Right renal cortex interstitium (tissue), 3 donors: ENCODE measurements at regions not wholly inside any gene's neighbourhood (a gene's known extent, or its start where the extent isn't known, plus 50 kb on each side); places are given as distances from the start of the nearest gene placed in this dataset.
"Not testable (repeated sequence)": the region's sequence is repeated elsewhere in the genome, so short reads cannot be mapped to it uniquely, and the experiment has no call there.

ENCODE experiments used
- DNase-seq, 3 donors: peaks; one replicate each; pipeline ENCODE4 v3.0.0-alpha.2; 2013; ENCODE audit warnings: low read depth in 3 of 3, low spot score in 2 of 3

GRCh38 chr9:119951591-119951990 lies 582.4 kb upstream of the BRINP1 start:
- DNase-seq: no peak

- no peak for DNase-seq
Observed at GRCh38 chr9:119951090-119951489, 581.9 kb upstream of the BRINP1 start.

GRCh38 chr9:119945686-119946085 lies 576.5 kb upstream of the BRINP1 start:
- no peak for DNase-seq

DNA sequence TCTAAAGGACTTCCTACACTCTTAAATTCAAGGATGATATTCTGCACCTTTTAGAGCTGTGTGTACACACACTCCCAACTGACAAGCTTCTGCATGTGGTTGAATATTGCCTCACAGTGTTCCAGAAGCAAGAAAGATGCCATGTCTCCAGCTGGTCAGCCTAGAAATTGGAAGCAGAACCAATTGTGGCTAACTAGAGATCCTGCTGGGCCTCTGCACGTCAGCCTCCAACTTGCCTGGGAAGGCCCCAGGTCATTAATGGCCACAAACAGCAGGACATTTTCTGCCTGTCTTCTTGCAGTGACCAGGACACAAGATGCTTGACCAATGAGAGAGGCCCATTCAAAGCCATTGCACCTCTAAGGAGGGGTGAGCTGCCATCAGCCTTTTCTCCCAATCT lies 571.9 kb upstream of the BRINP1 start:
- DNase-seq: no peak

- DNase-seq: no peak
Observed at GRCh38 chr9:119938871-119939270, 569.6 kb upstream of the BRINP1 start.

DNA sequence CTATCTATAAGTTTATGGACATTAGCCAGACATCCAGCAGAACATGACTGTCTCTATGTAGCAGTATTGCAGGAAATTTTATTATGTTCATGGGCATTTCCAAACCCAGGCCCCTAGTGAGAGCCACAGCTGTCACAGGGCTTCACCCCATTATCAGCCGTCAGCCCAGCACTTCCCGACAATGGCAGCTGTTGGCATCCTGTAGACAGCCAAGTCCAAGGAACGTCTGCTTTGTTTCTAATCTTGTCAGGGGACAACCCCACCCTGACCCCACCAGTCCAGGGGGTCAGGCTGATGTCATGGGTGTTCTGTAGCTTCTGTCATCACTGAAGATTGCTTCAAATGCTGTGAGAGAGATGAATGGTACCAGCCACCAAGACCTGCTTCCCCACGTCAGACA lies 565.3 kb upstream of the BRINP1 start:
- no peak for DNase-seq

DNA sequence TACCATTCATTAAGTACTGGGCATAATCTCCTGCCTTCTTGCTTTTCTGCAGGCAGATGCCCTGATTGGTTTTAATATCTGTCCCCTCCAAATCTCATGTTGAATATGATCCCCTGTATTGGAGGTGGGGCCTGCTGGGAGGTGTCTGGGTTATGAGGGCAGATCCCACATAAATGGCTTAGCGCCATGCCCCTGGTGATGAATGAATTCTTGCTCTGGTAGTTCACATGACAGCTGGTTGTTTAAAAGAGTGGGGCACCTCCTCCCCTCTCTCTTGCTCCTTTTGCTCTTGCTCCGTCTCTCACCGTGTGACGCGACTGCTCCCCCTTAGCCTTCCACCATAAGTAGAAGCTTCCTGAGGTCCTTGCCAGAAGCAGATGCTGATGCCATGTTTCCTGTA lies 564.0 kb upstream of the BRINP1 start:
- DNase-seq: no peak

DNA sequence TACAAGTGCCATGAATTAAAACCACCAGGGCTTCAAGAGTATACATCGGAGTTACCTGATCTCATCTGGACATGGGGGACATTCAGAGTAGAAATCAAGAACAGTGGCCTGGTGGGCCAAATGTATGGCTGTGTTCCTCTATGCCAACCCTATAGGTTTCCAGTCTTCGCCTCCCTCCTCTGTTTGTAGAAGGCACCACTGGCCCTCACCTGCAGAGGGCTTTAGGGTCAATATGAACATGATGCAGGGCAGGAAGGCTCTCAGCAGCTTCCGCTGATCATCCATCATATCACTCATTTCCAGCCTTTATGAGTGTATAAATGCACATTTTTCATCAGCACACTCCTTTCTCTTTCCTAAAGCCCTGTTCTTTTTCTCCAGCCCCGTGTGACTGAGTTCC lies 555.5 kb upstream of the BRINP1 start:
- DNase-seq: no peak

- no peak for DNase-seq
Observed at GRCh38 chr9:119917175-119917574, 547.9 kb upstream of the BRINP1 start.

- DNase-seq: no peak
Observed at GRCh38 chr9:119907056-119907455, 537.8 kb upstream of the BRINP1 start.

DNA sequence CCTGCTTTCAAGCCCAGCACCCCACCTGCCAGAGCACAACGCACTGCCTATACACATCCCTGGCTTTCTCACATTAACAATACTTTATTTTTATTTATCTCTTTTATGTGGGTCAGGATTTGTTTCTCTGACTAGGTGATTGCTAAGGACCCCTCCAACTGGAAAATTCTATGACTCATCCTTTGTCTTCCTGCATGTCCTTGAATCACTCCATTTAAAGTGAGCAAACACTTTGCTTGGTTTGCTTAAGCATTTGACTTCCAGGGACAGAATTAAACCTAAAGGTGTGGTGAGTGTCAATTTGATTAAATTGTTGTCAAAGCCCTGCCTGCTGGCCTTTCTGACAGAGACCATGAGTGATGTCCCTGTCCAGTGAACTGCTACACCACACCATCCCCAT lies 536.5 kb upstream of the BRINP1 start:
- no peak for DNase-seq

DNA sequence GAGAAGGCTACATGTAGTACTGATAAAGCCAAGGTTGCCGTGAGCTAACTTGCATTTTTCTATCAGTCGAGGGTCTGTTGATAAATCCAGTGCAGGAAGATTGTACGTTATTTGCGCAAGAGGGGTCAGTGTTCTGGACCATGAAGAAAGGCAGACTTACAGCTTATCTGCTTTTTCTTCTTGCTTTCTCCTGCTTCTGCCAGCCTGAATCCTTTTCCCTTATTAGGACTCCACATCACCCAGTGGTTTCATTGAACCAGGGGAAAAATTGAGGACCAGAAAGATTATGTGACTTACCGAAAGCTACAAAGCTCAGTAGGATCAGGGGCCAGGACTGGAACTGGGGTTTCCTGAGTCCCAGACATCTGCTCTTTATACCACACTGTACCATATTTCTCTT lies 534.6 kb upstream of the BRINP1 start:
- DNase-seq: no peak

GRCh38 chr9:119902611-119903010 lies 533.4 kb upstream of the BRINP1 start:
- no peak for DNase-seq

DNA sequence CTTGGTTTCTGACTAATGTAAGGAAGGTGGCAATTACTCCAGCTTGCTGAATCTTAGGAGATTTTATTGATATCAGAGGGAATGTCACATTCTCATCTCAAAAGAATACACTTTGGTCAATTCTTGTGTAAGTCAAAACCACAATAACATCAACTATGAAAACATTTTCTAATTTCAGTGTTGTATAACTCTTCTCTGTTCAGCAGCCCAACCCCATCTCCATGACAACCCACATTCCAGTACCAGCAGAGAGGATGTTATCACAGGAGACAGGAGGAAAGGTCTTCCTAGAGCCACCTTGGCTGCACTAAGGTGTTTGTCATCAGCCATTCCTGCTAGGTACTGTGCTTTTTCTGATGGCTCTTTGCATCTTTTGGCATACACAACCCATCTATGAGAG lies 529.1 kb upstream of the BRINP1 start:
- no peak for DNase-seq

DNA sequence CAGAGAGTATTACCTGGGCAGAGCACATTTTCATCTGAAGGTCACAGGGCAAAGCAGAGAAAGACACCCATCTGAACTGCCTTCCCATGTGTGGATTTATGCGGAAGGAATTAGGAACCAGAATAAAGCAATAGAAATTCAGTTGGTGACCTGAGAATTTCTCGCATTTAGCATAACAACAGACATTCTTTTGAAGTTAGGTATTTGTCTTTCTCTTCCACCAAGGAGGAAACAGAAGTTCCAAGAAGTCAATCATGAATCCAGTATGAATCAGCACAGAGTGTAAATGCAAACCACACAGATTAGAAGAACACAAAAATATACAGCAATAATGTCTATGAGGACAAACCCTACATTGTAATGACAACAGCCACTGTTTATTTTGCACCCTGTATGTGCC lies 515.2 kb upstream of the BRINP1 start:
- no peak for DNase-seq

DNA sequence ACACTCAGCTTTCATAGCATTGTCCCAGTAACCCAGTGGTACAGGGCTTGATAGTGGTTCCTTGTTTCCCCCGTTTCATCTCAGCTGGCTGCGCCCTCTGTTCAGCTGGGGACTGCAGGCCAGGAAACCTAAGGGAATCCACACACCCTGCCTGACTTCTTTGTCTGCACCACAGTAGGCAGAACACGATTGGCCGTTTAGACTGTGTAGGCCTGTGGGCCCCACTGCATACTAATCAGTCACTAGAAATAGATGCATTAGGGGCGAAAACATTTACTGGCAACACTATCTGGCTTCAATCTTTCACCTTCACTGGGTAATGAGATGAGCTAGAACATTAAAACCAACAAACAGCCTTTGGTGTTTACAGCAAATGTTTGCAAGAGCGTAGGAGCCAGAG lies 512.7 kb upstream of the BRINP1 start:
- DNase-seq: no peak

DNA sequence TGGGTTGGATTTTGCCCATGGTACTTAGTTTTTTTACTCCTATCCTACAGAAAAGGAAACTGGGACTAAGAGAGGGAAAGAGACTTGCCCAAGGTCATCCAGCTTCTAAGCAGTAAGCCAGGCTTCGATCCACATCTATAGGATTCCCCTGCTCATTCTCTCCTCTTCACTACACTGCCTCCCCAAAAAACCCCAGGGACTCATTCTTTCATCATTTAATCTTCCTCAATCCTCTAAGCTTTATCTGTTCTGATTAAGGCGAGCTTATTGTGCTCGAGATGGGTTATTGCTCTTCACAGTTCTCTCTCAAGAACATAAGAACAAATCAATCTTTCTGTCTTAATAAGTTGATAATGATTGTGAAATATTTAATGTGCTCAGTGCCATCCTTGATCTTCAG lies 511.1 kb upstream of the BRINP1 start:
- DNase-seq: no peak

DNA sequence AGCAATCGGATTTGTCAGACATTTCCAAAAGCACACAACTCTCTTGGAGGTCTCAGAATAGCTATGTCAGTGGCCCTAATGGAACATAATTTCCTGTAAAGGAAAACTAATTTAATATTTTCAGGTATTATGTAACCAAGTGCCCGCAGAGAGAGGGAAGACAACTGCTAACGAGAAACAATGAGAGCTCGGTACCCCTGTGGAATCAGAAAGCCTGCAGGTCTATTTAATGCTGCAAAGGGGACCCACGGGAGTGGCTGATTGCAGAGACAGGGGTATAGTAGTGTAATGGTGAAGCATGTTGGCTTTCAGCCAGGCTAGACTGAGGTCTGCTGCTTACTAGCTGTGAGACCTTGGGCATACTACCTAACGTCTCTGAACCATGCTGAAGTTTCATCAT lies 508.1 kb upstream of the BRINP1 start:
- no peak for DNase-seq

GRCh38 chr9:119873877-119874276 lies 504.6 kb upstream of the BRINP1 start:
- DNase-seq: no peak

GRCh38 chr9:119870251-119870650 lies 501.0 kb upstream of the BRINP1 start:
- DNase-seq: not testable (repeated sequence)

GRCh38 chr9:119868694-119869093 lies 499.5 kb upstream of the BRINP1 start:
- DNase-seq: no peak

GRCh38 chr9:119861842-119862241 lies 492.6 kb upstream of the BRINP1 start:
- DNase-seq: no peak

DNA sequence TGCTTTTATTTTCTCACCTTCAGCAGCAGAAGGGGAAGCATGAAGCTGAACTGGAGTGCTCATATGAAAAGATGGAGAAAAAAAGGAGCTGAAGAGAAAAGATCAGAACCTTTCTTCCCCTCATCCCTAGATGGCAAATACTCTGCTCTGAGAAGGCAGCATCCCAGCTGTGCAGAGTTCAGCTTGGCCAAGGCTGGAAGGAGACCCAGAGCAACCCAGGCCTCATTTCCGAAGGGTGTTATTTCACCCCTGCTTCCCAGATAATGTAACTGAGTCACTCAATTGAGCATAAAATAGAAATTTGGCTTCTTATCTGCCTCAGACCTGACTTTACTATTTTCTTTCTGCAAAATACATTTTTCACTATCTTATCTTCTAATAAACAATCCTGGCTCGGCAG lies 489.9 kb upstream of the BRINP1 start:
- no peak for DNase-seq

DNA sequence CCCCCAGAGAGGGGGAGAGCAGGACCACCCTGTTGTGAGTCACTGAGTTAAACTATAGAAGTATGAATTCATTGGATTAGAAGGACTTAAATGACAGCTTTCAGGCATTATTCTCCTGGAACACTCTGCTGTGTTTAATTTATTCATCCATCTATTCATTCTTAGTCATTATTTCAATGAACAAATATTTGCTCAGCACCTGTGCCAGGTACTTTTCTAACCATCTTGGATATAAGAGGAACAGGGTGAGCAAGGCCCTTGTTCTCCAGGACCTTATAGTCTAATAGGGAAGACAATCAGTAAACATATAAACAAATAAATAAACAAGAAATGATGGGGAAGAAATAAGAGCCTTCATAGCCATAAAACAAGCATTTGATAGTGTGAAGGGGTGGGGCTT lies 483.9 kb upstream of the BRINP1 start:
- DNase-seq: no peak
